ENCODE measurements at regions not wholly inside any gene's neighbourhood (a gene's known extent, or its start where the extent isn't known, plus 50 kb on each side); places are given as distances from the start of the nearest gene placed in this dataset.
"Not testable (repeated sequence)": the region's sequence is repeated elsewhere in the genome, so short reads cannot be mapped to it uniquely, and the experiment has no call there.

GRCh38 chr13:44814161-44814560 lies 175.1 kb downstream of the NUFIP1 start:
- DNase-seq (ENCODE audit: low spot score) = no peak

- no peak for DNase-seq (ENCODE audit: low spot score)
Measured at GRCh38 chr13:44812818-44813217, 176.5 kb downstream of the NUFIP1 start.

- no peak for DNase-seq (ENCODE audit: low spot score)
Measured at GRCh38 chr13:44810061-44810840, 179.0 kb downstream of the NUFIP1 start.

- DNase-seq (ENCODE audit: low spot score) = no peak
Measured at GRCh38 chr13:44809190-44809589, 180.1 kb downstream of the NUFIP1 start.

- no peak for DNase-seq (ENCODE audit: low spot score)
Measured at GRCh38 chr13:44808185-44808584, 181.1 kb downstream of the NUFIP1 start.

- DNase-seq (ENCODE audit: low spot score) = no peak
Measured at GRCh38 chr13:44807449-44808034, 181.7 kb downstream of the NUFIP1 start.

GRCh38 chr13:44806826-44807225 lies 182.4 kb downstream of the NUFIP1 start:
- no peak for DNase-seq (ENCODE audit: low spot score)

GRCh38 chr13:44805585-44805984 lies 183.7 kb downstream of the NUFIP1 start:
- DNase-seq (ENCODE audit: low spot score) = no peak

- no peak for DNase-seq (ENCODE audit: low spot score)
Measured at GRCh38 chr13:44803390-44803789, 185.9 kb downstream of the NUFIP1 start.

GRCh38 chr13:44802491-44802890 lies 186.8 kb downstream of the NUFIP1 start:
- no peak for DNase-seq (ENCODE audit: low spot score)

GRCh38 chr13:44801990-44802389 lies 187.3 kb downstream of the NUFIP1 start:
- DNase-seq (ENCODE audit: low spot score) = no peak

GRCh38 chr13:44800626-44801025 lies 188.6 kb downstream of the NUFIP1 start:
- DNase-seq (ENCODE audit: low spot score) = no peak

GRCh38 chr13:44797685-44798084 lies 191.6 kb downstream of the NUFIP1 start:
- no peak for DNase-seq (ENCODE audit: low spot score)

- DNase-seq (ENCODE audit: low spot score) = no peak
Measured at GRCh38 chr13:44796597-44797490, 192.4 kb downstream of the NUFIP1 start.

- DNase-seq (ENCODE audit: low spot score) = not testable (repeated sequence)
Measured at GRCh38 chr13:44796039-44796438, 193.2 kb downstream of the NUFIP1 start.

- no peak for DNase-seq (ENCODE audit: low spot score)
Measured at GRCh38 chr13:44795176-44795575, 194.1 kb downstream of the NUFIP1 start.

- no peak for DNase-seq (ENCODE audit: low spot score)
Measured at GRCh38 chr13:44792096-44792495, 197.2 kb downstream of the NUFIP1 start.

GRCh38 chr13:44790289-44790688 lies 199.0 kb downstream of the NUFIP1 start:
- DNase-seq (ENCODE audit: low spot score) = no peak

GRCh38 chr13:44787617-44788016 lies 201.7 kb downstream of the NUFIP1 start:
- DNase-seq (ENCODE audit: low spot score) = no peak

GRCh38 chr13:44786756-44787155 lies 202.5 kb downstream of the NUFIP1 start:
- no peak for DNase-seq (ENCODE audit: low spot score)

- no peak for DNase-seq (ENCODE audit: low spot score)
Measured at GRCh38 chr13:44785401-44785800, 203.9 kb downstream of the NUFIP1 start.

- DNase-seq (ENCODE audit: low spot score) = no peak
Measured at GRCh38 chr13:44784708-44785080, 204.6 kb downstream of the NUFIP1 start.

All from LoVo (cell line).